WTC11 (cell line): ENCODE measurements at regions not wholly inside any gene's neighbourhood (a gene's known extent, or its start where the extent isn't known, plus 50 kb on each side); places are given as distances from the start of the nearest gene placed in this dataset.

Experiments used
- CREB1 ChIP-seq: sonication (generic); formaldehyde crosslinking; IDR thresholded peaks from 2 replicates; pipeline ENCODE4 v1.8.0; 2023; ENCODE audit warnings: mild to moderate bottlenecking, missing genetic modification reagents
- TP53 ChIP-seq: sonication (generic); formaldehyde crosslinking; IDR thresholded peaks from 2 replicates; pipeline ENCODE4 v1.8.1; 2023; ENCODE audit warnings: mild to moderate bottlenecking, missing genetic modification reagents
- ZNF317 ChIP-seq: sonication (generic); formaldehyde crosslinking; IDR thresholded peaks from 2 replicates; pipeline ENCODE4 v1.8.1; 2023; ENCODE audit warnings: low read depth, mild to moderate bottlenecking, moderate library complexity, missing genetic modification reagents, borderline replicate concordance
- ZNF423 ChIP-seq: fragments of 250-450 bp; sonication (Bioruptor Pico); IDR thresholded peaks from 2 replicates; pipeline ENCODE4 v2.1.2; 2022; ENCODE audit warnings: mild to moderate bottlenecking, moderate library complexity
- TF ChIP-seq, protein P1 (sequence below): fragments of 200-600 bp; IDR thresholded peaks from 2 replicates; pipeline ENCODE4 v1.8.0; 2022; ENCODE audit warnings: antibody characterized with exemption
- TF ChIP-seq, protein P2 (sequence below): sonication (generic); formaldehyde crosslinking; IDR thresholded peaks from 2 replicates; pipeline ENCODE4 v1.8.1; 2022; ENCODE audit warnings: mild to moderate bottlenecking, moderate library complexity, missing genetic modification reagents

DNA sequence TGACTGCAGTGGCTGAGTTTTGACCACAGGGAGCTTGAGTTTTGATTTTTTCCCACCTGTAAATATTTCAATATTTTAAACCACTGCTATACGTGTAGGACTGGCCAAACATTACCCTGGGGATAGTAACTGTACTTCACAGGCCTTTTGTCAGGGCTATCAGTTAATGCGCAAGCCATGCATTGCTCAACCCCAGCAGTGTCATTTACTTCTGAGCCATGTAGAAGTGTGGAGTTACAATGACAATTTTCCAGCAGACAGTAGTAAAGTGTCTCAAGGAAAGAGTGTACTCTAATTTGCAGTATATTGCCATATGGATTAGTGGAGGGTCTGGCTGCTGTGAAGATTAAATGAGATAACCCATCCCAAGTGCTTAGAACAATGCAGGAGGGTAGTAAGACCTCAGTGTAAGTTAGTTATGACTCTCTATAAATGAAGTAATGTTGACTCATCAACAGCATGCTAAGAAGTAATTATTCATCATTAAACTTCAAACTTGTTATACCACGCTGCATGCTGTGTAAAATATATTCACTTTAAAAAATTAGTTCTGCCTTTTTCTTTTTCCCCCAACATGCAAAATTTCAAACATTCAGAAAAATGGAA, 489.2 kb downstream of the KDM4C start:
- TF ChIP-seq, protein P1, sequence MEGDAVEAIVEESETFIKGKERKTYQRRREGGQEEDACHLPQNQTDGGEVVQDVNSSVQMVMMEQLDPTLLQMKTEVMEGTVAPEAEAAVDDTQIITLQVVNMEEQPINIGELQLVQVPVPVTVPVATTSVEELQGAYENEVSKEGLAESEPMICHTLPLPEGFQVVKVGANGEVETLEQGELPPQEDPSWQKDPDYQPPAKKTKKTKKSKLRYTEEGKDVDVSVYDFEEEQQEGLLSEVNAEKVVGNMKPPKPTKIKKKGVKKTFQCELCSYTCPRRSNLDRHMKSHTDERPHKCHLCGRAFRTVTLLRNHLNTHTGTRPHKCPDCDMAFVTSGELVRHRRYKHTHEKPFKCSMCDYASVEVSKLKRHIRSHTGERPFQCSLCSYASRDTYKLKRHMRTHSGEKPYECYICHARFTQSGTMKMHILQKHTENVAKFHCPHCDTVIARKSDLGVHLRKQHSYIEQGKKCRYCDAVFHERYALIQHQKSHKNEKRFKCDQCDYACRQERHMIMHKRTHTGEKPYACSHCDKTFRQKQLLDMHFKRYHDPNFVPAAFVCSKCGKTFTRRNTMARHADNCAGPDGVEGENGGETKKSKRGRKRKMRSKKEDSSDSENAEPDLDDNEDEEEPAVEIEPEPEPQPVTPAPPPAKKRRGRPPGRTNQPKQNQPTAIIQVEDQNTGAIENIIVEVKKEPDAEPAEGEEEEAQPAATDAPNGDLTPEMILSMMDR, result no peak
- TF ChIP-seq ZNF423 (CRISPR knock-in tag), result no peak
- no peak for TF ChIP-seq ZNF317 (CRISPR knock-in tag)
- no peak for TF ChIP-seq CREB1 (CRISPR knock-in tag)
- TF ChIP-seq TP53 (CRISPR knock-in tag), result no peak
- TF ChIP-seq, protein P2, sequence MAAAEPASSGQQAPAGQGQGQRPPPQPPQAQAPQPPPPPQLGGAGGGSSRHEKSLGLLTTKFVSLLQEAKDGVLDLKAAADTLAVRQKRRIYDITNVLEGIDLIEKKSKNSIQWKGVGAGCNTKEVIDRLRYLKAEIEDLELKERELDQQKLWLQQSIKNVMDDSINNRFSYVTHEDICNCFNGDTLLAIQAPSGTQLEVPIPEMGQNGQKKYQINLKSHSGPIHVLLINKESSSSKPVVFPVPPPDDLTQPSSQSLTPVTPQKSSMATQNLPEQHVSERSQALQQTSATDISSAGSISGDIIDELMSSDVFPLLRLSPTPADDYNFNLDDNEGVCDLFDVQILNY (CRISPR knock-in tag), result no peak
